Peyer's patch (tissue), 4 donors: ENCODE measurements at regions not wholly inside any gene's neighbourhood (a gene's known extent, or its start where the extent isn't known, plus 50 kb on each side); places are given as distances from the start of the nearest gene placed in this dataset.

Source experiments
- POLR2A ChIP-seq, 2 donors: fragments of 450-650 bp; IDR thresholded peaks; one replicate each; pipeline ENCODE4 v1.5.1; 2017; ENCODE audit warnings: antibody characterized with exemption in 2 of 2, mild to moderate bottlenecking in 2 of 2, moderate library complexity in 2 of 2
- TF ChIP-seq, protein P1 (sequence below), 6 experiments: fragments of 450-650 bp in 4 of 6; fragments of 200-600 bp in 2 of 6; sonication (generic) in 1 of 6; IDR thresholded peaks; one replicate each; pipeline ENCODE4 v1.5.1; 2017 to 2019; ENCODE audit warnings: antibody characterized with exemption in 6 of 6, mild to moderate bottlenecking in 3 of 6, moderate library complexity in 1 of 6

DNA sequence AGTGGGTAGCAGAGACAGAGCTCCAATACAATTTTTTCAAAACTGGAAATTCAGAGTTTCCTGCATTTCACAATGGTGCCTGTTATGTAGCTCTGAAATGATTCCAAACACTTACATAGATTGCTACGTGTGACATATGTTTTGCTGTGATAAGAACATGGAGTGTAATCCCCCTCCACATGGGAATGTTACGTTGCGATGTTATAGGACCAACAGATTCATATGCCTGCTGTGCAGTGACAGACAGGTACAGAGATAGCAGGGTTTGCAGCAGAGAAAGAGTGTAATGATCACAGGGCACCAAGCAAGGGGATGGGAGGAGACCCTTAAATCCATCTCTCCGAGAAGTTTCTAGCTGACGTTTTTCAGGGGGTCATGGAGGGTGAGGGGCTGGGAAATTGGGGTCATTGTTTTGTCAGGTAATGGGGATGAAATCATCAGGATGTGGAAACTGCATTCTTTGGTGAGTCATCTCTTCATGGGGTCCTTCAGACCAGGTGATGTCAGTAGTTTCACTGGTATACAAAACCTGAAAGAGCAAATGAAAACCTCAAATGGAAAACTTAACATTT is 76.6 kb upstream of the OSBPL8 start:
- TF ChIP-seq, protein P1, sequence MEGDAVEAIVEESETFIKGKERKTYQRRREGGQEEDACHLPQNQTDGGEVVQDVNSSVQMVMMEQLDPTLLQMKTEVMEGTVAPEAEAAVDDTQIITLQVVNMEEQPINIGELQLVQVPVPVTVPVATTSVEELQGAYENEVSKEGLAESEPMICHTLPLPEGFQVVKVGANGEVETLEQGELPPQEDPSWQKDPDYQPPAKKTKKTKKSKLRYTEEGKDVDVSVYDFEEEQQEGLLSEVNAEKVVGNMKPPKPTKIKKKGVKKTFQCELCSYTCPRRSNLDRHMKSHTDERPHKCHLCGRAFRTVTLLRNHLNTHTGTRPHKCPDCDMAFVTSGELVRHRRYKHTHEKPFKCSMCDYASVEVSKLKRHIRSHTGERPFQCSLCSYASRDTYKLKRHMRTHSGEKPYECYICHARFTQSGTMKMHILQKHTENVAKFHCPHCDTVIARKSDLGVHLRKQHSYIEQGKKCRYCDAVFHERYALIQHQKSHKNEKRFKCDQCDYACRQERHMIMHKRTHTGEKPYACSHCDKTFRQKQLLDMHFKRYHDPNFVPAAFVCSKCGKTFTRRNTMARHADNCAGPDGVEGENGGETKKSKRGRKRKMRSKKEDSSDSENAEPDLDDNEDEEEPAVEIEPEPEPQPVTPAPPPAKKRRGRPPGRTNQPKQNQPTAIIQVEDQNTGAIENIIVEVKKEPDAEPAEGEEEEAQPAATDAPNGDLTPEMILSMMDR (IDR thresholded peaks at IDR 0.05) = no peak
- TF ChIP-seq POLR2A (IDR thresholded peaks at IDR 0.05) = no peak
